GM19238 (cell line): ENCODE measurements at regions not wholly inside any gene's neighbourhood (a gene's known extent, or its start where the extent isn't known, plus 50 kb on each side); places are given as distances from the start of the nearest gene placed in this dataset.

Experiments
- DNase-seq: peaks from one replicate; pipeline ENCODE4 v3.0.0; 2011; ENCODE audit warnings: low spot score; ENCODE audit not compliant: insufficient read length

DNA sequence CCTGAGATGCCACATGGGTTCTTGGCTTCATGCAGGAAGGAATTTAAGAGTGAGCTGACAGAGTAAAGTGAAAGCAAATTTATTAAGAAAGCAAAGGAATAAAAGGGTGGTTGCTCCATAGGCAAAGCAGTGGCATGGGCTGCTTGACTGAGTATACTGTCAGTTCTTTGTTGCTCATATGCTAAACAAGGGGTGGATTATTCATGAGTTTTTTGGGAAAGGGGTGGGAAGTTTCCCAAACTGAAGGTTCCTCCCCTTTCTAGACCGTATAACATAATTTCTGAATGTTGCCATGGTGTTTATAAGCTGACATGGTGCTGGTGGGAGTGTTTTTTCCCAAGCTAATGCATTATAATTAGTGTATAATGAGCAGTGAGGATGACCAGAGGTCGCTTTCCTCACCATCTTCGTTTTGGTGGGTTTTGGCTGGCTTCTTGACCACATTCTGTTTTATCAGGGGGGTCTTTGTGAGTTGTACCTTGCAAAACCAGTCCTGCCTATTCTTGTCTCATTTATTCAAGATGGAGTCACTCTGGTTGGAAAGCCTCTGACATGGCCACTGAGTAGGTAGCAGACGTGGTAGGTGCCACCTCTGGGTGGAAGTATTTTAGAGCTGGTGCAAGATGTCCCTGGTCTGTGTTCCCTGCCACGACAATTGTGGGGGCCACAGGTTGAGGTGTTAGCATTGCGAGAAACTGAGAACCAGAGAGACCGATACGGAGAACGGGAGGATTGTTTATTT is 107.5 kb upstream of the SDK1 start:
- DNase-seq = no peak

DNA sequence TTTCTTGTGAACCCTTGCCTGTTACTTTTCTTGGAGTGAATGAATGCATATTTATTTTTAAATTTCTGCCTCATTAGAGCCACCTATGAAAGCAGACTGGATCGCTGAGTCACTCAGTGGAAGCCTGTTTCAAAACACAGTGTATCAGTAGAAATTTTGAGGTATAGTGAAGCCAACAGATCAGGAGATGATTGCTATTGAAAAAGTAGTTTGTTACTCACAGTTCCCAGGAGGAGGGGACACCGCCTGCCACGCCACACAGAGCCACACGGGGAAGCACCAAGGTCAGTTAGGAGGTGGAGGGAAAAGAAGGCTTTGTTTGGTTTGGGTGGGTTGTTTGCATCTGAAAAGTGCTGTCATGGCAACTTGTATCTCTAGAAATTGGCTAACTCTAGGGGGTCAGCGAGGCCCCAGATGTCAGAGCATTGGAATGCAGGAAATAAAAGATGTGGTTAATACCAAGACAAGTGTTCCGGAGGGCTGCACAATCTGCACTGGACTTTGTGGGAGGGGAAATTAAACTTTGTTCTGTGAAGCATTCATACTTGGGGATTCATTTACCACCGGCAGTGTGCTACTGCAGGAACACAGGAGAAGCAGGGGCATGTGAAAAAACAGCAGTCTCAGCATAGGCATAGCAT is 106.4 kb upstream of the SDK1 start:
- DNase-seq = no peak

DNA sequence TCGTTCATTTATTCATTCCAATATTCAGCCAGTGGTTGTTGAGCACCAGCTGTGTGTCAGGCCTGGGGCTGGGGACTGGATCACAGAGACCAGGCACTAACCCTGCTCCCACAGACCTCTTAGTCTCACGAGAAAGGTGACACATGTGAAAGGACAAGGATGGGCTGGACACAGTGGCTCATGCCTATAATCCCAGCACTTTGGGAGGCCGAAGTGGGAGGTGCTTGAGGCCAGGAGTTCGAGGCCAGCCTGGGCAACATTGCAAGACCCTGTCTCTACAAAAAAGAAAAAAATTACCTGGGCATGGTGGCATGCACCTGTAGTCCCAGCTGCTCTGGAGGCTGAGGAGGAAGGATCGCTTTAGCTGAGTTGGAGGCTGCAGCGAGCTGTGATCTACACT is 105.9 kb upstream of the SDK1 start:
- no peak for DNase-seq

DNA sequence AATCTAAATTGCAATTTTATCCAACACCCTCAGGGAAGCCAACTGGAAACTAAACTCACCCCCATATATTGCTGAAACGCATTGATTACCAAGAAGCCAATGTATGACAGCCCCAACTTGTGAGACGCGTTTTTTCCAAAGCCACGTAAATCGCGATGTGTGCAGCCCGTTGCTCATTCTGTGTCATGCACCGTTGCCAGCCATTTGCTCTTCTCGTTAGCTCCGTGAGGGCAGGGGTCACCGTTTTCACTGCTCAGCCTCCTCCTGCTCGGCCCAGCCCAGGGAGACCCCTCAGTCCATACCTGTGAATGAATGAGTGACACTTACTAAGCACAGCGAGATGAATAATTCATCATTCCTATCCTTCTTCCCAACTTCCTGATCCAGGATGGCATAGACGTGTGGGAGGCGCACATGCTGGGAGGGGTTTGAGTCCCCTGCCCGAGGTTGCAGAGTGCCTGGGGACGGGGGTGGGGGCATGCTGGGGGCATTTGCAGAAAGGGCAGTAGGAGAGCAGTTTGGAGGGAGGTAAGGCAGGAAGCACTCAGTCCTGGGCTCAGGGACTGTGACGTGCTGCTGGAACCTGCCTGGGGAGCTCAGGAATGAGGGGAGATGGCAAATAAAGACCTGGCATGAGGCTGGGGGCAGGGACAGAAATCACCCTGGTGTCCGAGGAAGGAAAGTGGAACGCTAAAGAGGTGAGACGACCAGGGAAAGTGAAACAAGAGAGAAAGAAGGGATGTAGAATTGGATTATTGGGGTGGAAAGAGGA is 104.2 kb upstream of the SDK1 start:
- DNase-seq = no peak

DNA sequence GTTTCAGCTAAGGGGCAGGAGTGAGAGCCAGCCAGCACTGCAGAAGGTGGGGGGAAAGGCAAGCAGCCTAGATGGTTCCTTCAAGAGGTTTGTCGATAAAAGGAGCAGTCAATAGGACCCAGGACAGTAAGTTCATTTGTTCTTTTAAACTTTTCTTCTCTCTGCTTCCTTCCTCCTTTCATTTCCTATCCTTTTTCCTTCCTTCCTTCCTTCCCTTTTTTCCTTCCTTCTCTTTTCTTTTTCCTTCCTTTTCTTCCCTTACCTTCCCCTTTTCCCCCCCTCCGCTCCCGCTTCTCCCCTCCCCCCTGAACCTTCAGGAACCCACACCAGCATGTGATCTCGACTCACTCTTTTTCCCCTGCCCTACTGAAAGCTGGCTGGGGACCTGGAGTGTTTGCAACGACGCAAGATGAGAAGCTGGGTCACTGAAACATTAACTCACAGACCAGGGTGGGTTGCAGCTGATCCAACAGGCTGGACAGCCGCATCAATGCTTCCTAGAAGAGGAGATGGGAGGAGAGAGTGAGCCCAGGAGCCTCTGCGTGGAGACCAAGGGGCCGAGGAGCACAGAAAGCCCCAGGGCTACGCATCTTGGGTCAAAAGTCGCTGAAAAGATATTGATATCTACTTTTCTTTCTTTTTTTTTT is 103.4 kb upstream of the SDK1 start:
- no peak for DNase-seq

DNA sequence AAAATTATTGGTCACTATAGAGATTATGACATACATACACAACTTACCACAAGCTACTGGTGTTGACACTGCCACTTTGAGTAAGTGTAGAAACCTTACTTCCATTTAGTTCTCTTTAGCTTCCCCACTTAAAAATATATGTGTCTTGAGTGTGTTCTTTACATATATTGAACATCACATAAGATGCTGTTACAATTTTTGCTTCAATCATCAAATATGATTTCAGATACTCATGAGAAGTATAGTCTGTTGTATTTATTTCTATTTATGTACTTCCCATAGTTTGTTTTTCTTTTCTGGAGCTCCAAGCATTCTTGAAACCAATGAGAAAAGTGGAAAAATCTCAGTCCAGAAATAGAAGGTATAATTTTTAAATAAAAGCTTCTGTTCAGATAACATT is 102.7 kb upstream of the SDK1 start:
- no peak for DNase-seq

DNA sequence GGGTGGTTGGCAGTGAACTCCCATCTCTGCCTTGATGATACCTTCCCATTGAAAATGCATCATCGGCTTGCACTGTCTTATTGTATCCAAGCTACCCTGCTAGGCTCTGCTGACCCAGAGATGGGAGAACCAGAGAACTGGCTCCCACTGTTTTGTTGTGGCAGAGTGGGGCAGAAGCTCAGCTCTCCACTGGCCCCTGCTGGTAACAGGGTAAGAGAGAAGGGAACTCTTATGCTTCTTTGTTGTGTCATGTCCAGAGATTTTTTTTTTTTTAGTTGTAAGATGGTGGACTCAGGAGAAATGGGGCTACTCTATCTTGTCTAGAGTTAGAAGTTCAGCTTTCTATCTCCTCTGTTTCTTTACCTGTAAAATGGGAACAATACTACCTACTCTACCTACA is 100.5 kb upstream of the SDK1 start:
- no peak for DNase-seq

DNA sequence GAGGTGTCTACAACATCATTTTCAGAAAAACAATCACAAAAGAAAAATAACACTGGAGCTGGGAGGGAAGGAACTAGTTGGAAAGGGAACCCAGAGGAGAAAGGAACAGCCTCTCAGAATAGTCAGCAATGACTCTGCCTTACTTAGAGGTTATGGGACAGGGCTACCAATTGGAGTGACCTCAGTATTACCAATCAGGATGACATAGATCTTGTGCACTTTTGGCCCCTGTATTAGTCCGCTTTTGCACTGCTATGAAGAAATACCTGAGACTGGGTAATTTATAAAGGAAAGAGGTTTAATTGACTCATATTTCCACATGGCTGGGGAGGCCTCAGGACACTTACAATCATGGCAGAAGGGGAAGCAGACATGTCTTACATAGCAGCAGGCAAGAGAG is 99.7 kb upstream of the SDK1 start:
- no peak for DNase-seq

DNA sequence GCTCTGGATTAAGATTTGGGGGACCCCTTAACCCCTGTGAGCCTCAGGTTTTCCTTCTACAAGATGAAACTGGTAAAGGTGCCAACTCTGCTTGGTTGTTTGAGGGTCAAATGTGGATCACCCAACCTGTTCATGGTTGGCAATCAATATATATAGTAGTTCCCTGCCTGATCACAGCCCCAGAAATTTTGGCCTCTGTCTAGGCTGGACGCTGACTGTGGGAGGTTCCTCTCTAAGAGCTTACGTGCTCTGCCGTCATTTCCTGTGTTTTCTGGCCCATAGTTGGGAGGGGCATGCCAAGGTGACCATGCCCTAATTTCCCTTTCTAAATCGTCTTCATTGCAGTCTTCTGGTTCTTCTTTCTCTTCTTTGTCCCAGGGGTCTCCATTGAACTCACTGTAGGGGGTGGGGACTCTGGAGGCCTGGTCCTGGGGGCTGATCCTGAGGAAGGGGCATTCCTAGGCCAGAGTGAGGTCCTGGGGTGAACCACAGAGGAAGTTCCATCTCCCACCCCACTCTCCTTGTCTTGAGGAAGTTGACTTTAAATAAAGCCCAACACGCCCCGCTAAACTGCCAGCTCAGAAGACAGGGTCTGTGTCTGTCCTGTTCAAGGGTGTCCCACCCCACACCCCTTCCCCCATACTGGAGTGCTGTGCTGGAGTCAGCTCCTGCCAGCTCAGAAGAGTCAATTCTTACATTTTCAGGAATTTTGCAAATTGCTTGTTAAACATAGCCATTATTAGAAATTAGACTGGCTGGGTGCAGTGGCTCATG is 98.9 kb upstream of the SDK1 start:
- no peak for DNase-seq

DNA sequence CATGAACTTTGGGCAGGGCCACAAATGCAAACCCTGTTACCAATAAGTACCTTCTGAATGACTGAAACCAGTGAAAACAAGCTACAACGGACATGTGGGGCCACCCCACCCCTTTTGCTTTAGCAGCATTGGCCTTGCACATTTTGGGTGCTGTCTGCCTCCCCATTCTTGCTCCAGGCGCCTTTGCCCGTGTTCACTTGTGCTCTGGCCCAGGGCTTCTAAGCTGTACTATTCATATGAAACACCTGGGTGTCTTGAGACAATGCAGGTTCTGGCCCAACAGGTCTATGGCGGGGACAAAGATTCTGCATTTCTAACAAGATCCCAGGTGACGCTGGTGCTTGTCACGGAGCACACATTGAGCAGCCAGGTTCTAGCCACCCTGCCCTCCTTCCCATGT is 96.5 kb upstream of the SDK1 start:
- no peak for DNase-seq

DNA sequence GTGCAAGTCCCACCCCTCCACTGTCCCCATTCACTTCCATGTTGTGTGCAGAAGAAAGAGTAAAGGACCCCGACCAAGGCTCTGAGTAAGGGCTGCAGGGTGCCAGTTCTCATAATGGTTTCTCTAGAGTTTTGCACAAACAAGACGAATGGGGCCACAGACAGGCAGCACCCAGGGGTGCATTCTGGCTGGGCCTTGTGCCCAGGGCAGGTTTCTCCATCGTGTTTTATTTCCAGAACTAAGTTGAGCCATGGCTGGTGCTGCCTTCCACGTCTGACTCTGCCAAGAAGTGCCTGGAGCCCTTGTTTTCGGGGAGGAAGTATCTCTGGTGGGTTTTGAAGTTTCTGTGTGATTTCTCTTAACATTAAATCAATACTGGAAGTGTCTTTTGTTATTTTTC is 95.0 kb upstream of the SDK1 start:
- no peak for DNase-seq

DNA sequence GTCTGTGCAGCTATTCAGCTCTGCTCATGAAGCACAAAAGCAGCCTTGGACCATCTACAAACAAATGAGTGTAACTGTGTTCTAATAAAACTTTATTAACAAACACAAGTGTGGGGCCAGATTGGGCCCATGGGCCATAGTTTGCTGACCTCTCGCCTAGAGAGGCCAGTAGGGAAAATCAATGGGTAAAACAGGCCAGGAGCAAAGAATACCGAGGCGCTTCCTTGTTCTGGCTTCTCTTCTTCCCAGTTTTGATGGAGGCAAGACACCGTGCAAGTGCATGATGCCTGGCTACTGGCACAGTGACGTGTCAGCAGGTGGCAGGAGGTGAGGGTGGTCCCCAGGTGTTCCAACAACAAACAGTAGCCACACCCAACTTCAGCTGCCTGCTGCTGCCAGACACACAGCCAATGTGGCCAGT is 94.3 kb upstream of the SDK1 start:
- no peak for DNase-seq

DNA sequence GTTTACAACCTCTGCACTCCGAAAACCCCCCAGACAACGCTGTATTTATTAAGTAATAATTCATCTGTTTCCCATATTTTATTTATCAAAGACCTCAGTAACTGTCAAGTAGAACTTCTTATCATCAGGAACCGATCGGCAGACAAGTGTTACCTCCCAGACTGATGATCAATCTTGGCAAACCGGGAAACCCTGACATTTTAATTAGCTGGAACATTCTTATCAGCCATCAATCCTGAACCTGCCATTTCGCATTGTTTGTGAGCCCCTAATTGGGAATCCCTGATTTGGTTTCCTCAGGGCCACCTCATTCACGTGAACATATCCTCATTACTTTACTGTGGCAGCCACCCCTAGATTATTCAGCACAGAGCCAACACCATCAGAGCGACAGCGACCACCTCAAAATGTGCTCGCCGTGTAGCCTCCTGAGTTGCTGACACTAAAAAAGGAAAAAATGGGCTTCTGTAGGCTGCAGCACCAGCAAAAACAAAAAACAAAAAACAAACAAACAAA is 93.6 kb upstream of the SDK1 start:
- DNase-seq = no peak

DNA sequence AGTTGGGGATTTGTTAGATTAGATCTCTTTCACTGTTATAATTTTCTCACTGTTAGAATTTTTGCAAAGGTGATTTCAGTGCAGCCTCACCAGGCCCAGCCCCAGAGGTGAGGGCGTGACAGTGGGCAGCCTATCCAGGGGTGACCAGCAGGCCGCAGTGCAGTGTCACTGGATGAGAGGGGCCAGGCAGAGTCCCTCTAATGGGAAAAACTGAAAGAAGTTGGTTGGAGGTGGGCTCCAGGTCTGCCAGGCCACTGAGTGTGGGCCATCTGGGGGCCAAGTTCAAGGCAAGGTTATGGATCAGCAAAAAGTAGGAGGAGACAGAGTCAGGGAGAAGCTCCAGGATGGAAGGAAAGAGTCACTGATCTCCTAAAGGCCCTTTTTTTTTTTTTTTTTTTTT is 90.5 kb upstream of the SDK1 start:
- DNase-seq = no peak

DNA sequence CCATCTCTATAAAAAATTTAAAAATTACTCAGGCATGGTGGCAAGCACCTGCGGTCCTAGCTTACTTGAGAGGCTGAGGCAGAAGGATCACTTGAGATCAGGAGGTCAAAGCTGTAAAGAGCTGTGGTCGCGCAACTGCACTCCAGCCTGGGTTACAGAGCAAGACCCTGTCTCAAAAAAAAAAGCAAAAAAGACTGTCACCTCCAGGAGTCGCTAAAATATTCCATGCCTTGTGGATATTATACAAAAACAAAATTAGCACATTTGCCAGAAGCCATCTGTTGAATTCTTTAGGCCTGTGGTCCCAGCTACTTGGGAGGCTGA is 87.0 kb upstream of the SDK1 start:
- no peak for DNase-seq

DNA sequence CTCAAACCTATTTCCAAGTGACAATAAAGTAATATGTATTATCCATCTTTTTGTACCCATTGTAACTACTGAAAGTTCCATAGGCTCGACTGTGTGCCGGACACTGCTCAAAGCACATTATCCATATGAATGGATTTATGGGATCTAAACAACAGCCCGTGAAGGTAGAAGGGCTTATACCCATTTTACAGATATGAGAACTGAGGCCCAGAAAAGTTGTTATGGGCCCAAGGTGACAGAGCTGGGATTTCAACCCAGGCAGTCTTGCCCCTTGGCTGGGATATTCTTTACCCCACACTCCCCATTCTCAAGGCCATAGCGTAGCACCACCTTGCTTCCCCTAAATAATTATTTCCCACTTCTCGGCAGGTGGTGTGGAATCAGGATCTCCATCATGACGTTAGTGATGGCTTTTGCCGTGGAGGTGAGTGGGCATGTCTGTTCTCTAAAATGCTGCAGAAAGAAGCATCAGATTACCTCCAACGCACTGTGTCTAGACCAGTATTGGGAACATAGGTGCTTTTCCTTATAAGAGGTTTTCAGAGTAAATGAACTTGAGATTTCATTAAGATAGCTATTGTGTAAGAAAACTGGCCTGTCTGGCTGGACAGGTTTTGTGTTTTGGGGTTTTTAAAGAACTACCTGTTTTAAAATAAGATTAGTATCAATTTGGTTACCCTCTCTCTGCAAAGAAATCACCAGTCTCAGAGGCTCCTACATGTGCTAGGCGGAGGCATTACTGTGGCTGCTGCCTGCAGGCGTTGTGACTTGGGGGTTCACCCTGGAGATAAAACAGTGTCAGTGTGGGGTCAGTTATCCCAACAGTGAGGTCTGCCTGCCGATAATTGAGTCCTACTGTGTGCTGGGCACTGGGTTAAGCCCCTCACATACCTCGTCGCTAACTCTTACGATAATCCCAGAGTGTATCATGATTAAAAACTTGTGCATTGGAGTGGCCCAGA is 85.1 kb upstream of the SDK1 start:
- no peak for DNase-seq

DNA sequence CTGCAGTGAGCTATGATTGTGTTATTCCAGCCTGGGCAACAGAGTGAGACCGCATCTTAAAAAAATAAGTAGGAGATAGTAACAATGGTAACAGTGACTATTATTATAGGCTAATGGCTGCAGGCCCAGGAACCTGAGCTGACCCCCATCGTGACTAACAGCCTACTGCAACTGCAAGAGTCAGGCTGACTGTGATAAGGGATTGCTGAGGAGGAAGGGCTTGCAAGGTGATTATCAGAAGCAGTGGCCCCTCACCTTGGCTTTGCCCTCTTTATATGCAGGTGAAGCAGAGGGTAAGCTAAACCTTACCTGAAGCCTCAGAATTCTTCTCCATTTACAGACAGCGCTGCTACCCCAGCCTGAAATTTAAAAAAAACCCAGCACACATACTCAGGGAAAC is 83.9 kb upstream of the SDK1 start:
- DNase-seq = no peak

DNA sequence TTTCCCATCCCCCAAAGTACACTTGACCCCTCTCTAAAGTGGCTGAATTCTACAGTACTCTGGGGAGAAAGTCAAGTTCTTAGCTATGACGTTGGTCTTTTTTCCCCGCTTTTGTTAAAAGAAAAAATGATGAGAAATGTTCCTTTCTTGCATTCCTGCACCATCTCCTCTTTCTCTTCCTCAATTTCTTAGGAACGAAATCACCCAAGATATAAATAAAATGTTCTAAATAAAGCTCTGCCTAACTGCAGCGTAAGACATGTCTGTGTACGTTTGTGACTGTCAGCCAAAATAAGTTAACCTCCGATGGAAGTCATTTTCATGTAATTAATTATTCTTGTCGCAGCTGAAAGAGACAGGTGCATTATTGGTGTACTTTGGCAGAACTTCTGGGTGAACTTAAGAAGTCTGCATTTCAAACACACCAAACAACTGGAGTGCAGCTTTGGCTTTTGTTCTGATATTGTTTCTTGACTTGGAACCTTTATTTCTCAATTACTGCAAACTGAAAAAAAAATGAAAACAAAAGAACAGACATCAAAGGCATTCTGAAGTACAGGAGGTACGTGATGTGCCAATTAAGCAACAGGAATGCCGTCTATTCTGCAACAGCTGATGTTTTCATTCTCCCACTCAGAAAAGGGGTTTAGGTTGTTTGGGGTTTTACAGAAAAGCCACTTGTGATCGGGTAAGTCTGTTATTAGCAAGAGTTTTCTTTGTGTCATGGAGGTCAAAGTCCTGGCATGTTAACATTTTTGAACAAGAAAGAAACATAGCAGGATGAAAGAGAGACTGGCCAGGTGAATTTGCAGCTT is 82.4 kb upstream of the SDK1 start:
- no peak for DNase-seq

DNA sequence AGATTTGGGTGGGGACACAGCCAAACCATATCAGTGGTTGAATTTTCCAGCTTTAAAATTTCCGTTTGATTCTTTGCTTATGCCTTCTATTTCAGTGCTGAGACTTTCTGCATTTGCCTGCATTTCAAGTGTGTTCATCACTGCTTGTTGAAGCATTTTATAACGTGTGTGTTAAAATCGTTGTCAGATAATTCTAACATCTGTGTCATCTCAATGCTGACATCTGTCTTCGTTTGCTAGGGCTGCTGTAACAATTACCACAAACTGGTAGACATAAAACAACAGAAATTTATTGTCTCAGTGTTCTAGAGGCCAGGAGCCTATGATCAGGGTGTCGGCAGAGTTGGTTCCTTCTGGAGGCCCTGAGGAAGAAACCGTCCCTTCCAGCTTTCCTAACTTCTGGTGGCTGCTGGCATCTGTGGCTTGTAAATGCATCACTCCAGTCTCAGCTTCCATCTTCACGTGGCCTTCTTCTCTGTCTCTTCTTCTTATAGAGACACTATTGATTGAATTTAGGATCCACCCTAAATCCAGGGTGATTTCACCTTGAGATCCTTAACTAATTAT is 71.1 kb upstream of the SDK1 start:
- no peak for DNase-seq
